ENCODE measurements at regions not wholly inside any gene's neighbourhood (a gene's known extent, or its start where the extent isn't known, plus 50 kb on each side); places are given as distances from the start of the nearest gene placed in this dataset.

GRCh38 chr4:136740326-136740725 is 792.0 kb downstream of the PCDH18 start:
- DNase-seq, result no peak

GRCh38 chr4:136737066-136737465 is 795.2 kb downstream of the PCDH18 start:
- no peak for DNase-seq

GRCh38 chr4:136731025-136731424 is 801.3 kb downstream of the PCDH18 start:
- DNase-seq, result no peak

- DNase-seq, result no peak
Measured at GRCh38 chr4:136725286-136726081, 806.8 kb downstream of the PCDH18 start.

GRCh38 chr4:136713140-136713539 is 819.2 kb downstream of the PCDH18 start:
- no peak for DNase-seq

- no peak for DNase-seq
Measured at GRCh38 chr4:136709897-136710296, 822.4 kb downstream of the PCDH18 start.

- DNase-seq, result no peak
Measured at GRCh38 chr4:136706942-136707341, 825.4 kb downstream of the PCDH18 start.

GRCh38 chr4:136699905-136700304 is 832.4 kb downstream of the PCDH18 start:
- DNase-seq, result no peak

GRCh38 chr4:136691607-136692006 is 840.7 kb downstream of the PCDH18 start:
- DNase-seq, result no peak

- no peak for DNase-seq
Measured at GRCh38 chr4:136690360-136690759, 841.9 kb downstream of the PCDH18 start.

- DNase-seq, result no peak
Measured at GRCh38 chr4:136687596-136687995, 844.7 kb downstream of the PCDH18 start.

- DNase-seq, result no peak
Measured at GRCh38 chr4:136687118-136687517, 845.2 kb downstream of the PCDH18 start.

GRCh38 chr4:136680761-136681160 is 851.5 kb downstream of the PCDH18 start:
- no peak for DNase-seq

- peak; percentile 41 for DNase-seq
Measured at GRCh38 chr4:136680271-136680670, 852.0 kb downstream of the PCDH18 start.

- no peak for DNase-seq
Measured at GRCh38 chr4:136670265-136670664, 862.0 kb downstream of the PCDH18 start.

GRCh38 chr4:136664988-136665387 is 867.3 kb downstream of the PCDH18 start:
- no peak for DNase-seq

- DNase-seq, result no peak
Measured at GRCh38 chr4:136662539-136662938, 869.8 kb downstream of the PCDH18 start.

GRCh38 chr4:136653640-136654406 is 878.5 kb downstream of the PCDH18 start:
- no peak for DNase-seq

GRCh38 chr4:136651932-136652331 is 880.4 kb downstream of the PCDH18 start:
- DNase-seq, result no peak

- DNase-seq, result no peak
Measured at GRCh38 chr4:136651278-136651667, 881.0 kb downstream of the PCDH18 start.

- no peak for DNase-seq
Measured at GRCh38 chr4:136650541-136651277, 881.6 kb downstream of the PCDH18 start.

GRCh38 chr4:136644279-136644678 is 888.0 kb downstream of the PCDH18 start:
- DNase-seq, result no peak

- DNase-seq, result no peak
Measured at GRCh38 chr4:136643416-136643815, 888.9 kb downstream of the PCDH18 start.

All from retina (tissue), 1 donor.